Mucosa of descending colon (tissue), 3 donors: ENCODE measurements at regions not wholly inside any gene's neighbourhood (a gene's known extent, or its start where the extent isn't known, plus 50 kb on each side); places are given as distances from the start of the nearest gene placed in this dataset.

Experiments
- ATAC-seq: fragments of 200-7000 bp; cut with Tn5 transposase; one replicate; pipeline ENCODE4 v1.9.1; 2020; ENCODE audit warnings: mild to moderate bottlenecking, moderate library complexity
- DNase-seq, 3 donors: peaks; one replicate each; pipeline ENCODE4 v3.0.0-alpha.2; 2020
- H3K36me3 ChIP-seq: fragments of 200-600 bp; one replicate; pipeline ENCODE4 v1.8.0; 2021; ENCODE audit warnings: low read depth, mild to moderate bottlenecking
- H3K4me1 ChIP-seq: fragments of 200-600 bp; one replicate; pipeline ENCODE4 v1.8.0; 2021; ENCODE audit warnings: low read depth, mild to moderate bottlenecking
- H3K4me3 ChIP-seq: fragments of 200-600 bp; one replicate; pipeline ENCODE4 v1.8.0; 2021; ENCODE audit warnings: mild to moderate bottlenecking
- H3K9me3 ChIP-seq: fragments of 200-600 bp; one replicate; pipeline ENCODE4 v1.8.0; 2021; ENCODE audit warnings: mild to moderate bottlenecking
- CTCF ChIP-seq: fragments of 200-600 bp; IDR thresholded peaks from one replicate; pipeline ENCODE4 v1.8.0; 2022; ENCODE audit warnings: antibody characterized with exemption, mild to moderate bottlenecking
- intact Hi-C, 2 donors: fragments of 100-400 bp; cut with DNase I in 1 of 2; cut with micrococcal nuclease in 1 of 2; formaldehyde crosslinking; loops; one replicate each; pipeline versions ENCODE4 v1.11.0 to v1.11.1; 2022; cut with DNase I, micrococcal nuclease
- donor health status: DM: no; HTN: no; CAD: no; lungs with moderate emphysema.
- donor health status: DM: no; HTN: no; CAD: no.
- donor health status: DM: no; HTN: yes; CAD: no.

DNA sequence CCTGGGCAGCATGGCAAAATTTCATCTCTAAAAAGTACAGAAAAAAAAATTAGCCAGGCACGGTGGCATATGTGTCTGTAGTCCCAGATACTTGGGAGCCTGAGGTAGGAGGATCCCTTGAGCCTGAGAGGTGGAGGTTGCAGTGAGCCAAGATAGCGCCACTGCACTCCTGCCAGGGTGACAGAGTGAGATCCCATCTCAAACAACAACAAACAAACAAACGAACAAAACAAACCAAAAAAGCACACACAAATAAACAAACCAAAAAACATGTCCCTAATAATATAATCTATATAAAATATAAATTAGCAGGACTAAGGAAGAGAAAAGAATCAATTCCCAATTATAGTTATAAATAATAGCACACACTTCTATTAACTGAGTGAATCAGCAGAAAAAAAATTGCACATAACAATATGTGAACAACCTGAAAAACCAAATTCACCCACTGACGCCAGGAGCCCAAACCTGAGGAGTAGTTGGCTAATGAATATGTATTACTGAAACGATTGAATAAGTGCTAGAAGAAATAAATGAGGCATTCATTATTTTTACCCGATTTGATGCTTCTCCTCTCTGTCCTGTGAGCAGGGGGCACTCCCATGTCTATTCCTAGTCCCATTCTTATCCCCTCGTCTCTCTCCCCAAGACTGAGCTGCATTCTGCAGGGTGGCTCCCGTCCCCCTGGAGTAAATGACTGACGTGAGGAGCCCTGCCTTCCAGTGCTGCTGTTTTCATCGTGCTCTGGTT, 108.2 kb upstream of the TOP3B start:
- no peak for ATAC-seq
- no peak overlapping the region for H3K4me3 ChIP-seq
- intact Hi-C loops: no loop called here
- no peak for TF ChIP-seq CTCF
- H3K4me1 ChIP-seq: no peaks in the 10 kb centered on the region
- no peaks in the 10 kb centered on the region for H3K36me3 ChIP-seq
- no peak for DNase-seq
- H3K9me3 ChIP-seq: no peaks in the 10 kb centered on the region

DNA sequence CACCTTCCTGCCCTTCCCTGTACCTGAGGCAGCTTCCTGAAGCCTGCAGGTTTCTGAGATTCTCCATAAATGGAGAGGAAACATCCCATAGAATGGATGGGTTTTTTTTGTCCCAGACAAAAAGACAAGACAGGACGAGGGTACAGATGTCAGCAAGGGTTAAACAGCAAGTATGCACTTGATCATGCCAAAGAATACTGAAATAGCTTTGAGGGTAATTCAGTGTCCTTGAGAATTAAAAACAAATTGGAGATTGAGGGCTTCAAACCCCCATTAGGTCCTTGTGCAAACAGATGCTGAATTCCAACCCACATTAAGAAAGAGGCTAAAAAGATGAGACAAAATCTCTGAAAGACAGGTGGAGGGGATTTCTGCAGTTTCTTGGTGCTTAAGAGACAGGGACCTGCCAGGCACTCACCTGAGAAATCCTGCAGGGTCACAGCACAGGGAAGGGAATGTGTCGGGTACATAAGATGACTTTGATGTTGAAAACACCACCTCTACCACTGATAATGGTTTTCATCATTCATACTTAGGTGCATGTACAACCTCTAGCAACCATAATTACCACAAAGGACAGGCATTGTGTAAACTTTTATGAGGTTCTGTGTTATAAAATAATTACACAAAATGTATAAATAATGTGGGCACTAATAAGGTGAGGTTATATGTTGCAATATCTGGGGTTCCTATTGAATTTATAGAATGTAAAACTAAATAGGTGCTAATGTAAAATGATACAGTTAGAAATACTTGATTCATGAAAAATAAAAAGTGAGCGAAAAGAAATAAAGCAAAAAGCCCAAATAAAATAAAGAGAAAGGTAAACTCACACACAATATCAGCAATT, 107.1 kb upstream of the TOP3B start:
- Histone ChIP-seq H3K4me3 (no peak overlapping the region), H3K9me3 (no peaks in the 10 kb centered on the region), H3K36me3 (no peaks in the 10 kb centered on the region), H3K4me1 (no peaks in the 10 kb centered on the region)
- TF ChIP-seq CTCF: no peak
- no peak for ATAC-seq
- intact Hi-C loops: no loop called here
- DNase-seq: no peak

GRCh38 chr22:22088658-22089458, 106.3 kb upstream of the TOP3B start:
- no peak overlapping the region for H3K4me3 ChIP-seq
- TF ChIP-seq CTCF: no peak
- no peaks in the 10 kb centered on the region for H3K36me3 ChIP-seq
- H3K4me1 ChIP-seq: no peaks in the 10 kb centered on the region
- DNase-seq: no peak
- intact Hi-C loops: no loop called here
- ATAC-seq: no peak
- no peaks in the 10 kb centered on the region for H3K9me3 ChIP-seq

- no peak for DNase-seq
- ATAC-seq: no peak
Measured at GRCh38 chr22:22087854-22088657, 105.5 kb upstream of the TOP3B start.

More at GRCh38 chr22:22087854-22088657, 105.5 kb upstream of the TOP3B start:
- intact Hi-C loops: no loop called here
- H3K9me3 ChIP-seq: no peaks in the 10 kb centered on the region
- H3K4me3 ChIP-seq: no peak overlapping the region
- TF ChIP-seq CTCF: no peak
- no peaks in the 10 kb centered on the region for H3K4me1 ChIP-seq
- H3K36me3 ChIP-seq: no peaks in the 10 kb centered on the region
